HG03135 (cell line): ENCODE measurements at regions not wholly inside any gene's neighbourhood (a gene's known extent, or its start where the extent isn't known, plus 50 kb on each side); places are given as distances from the start of the nearest gene placed in this dataset.
"Not testable (repeated sequence)": the region's sequence is repeated elsewhere in the genome, so short reads cannot be mapped to it uniquely, and the experiment has no call there.

Source experiments
- ATAC-seq: cut with Tn5 transposase; IDR thresholded peaks from one replicate; pipeline ENCODE4 v1.9.1; 2021; ENCODE audit warnings: mild to moderate bottlenecking, moderate library complexity; ENCODE audit not compliant: unreplicated experiment

DNA sequence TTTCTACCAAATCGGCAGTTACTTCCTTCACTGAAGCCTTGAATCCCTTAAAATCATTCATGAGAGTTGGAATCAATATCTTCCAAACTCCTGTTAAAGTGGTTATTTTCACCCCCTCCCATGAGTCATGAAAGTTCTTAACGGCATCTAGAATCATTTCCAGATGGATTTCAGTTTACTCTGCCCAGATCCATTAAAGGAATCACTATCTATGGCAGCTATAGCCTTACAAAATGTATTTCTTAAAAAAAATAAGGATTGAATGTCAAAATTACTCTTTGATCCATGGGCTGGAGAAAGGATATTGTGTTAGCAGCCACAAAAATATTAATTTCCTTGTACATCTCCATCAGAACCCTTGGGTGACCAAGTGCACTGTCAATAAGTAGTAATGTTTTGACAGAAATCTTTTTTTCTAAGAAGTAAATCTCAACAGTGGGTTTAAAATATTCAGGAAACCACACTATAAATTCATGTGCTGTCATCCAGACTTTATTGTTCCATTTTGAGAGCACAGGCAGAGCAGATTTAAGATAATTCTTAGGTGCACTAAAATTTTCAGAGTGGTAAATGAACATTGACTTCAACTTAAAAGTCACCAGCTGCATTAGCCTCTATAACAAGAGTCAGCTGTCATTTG, 767.7 kb downstream of the DTWD2 start:
- no peak for ATAC-seq

DNA sequence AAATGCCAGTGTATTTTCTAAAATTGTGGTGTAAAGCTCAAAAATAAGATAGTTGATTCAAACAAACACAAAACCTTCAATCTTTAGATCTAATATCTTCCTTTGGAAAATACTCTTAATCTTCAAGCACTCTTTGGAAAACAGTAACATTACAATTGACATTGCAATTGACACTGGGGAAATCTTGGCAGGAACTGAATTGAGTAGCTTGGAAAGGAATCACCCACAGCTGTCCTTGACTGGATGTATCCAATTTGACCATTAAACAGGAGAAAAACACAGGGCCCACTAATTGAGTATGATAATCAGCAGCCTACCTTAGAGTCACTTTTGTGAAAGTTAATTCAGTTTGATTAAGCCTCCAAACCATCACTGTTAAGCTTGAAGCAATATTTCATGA, 776.7 kb downstream of the DTWD2 start:
- ATAC-seq, result no peak

DNA sequence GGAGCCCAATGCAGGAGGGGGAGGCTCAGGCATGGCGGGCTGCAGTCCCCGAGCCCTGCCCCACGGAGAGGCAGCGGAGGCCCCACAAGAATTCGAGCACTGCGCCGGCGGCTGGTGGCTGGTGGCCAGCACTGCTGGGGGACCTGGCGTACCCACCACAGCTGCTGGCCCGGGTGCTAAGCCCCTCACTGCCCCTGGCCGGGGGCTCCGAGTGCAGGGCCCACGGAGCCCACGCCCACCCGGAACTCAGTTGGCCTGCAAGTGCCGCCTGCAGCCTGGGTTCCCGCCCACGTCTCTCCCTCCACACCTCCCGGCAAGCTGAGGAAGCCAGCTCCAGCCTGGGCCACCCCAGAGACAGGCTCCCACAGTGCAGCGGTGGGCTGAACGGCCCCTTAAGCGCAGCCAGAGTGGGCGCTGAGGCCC, 780.3 kb downstream of the DTWD2 start:
- ATAC-seq, result no peak

DNA sequence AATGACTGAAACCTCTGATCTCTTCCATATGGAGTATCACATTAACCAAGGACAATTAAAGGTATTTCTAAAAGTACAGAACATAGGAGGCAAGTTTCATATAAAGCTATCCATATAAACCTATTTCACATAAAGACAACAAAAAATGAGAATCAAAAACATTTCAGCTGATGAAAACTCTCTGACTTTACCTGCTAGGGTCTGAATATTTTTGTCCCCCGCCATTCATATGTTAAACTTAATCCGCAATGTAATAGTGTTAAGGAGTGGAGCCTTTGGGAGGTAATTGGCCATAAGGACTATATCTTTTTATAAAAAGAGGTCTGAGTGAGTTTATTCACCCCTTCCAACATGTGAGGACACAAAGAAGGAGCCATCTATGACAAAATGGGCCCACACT, 788.5 kb downstream of the DTWD2 start:
- ATAC-seq, result no peak

DNA sequence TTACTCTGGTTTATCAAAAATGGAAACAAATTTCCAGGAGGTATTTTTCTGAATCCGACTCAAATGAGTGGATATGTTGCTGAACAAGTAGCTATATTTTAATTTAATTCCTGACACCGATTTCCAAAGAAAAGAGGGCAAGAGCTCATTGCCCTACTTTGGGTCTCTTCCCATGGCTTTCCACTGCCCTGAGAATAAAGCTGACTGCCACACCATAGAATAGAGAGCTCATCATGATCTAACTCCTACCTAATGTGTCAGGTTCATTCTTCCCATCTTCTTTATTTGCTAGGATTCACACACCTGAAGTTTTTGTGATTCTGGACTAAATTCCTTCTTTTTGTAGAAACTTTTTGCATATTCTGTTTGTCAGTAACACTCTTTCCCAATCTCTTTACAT, 792.1 kb downstream of the DTWD2 start:
- ATAC-seq, result no peak

DNA sequence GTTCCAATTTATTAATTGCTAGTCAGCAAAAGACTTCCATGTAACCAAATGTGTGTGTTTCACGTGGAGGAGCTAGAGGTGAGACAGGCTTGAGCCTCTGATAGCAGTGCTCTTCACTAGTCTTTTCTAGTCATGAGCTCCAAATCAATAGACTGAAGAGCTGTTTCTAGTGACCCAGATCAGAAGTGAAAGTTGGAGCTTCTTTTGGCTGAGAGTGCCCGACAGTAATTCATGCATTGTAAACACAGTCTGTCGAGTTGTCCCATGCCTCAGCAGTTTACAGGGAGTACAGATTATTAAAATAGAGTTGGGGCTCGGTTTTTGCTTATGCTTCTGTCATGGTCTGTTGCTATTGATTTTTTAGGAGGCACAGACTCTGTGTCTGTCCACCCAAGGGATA, 793.1 kb downstream of the DTWD2 start:
- no peak for ATAC-seq

DNA sequence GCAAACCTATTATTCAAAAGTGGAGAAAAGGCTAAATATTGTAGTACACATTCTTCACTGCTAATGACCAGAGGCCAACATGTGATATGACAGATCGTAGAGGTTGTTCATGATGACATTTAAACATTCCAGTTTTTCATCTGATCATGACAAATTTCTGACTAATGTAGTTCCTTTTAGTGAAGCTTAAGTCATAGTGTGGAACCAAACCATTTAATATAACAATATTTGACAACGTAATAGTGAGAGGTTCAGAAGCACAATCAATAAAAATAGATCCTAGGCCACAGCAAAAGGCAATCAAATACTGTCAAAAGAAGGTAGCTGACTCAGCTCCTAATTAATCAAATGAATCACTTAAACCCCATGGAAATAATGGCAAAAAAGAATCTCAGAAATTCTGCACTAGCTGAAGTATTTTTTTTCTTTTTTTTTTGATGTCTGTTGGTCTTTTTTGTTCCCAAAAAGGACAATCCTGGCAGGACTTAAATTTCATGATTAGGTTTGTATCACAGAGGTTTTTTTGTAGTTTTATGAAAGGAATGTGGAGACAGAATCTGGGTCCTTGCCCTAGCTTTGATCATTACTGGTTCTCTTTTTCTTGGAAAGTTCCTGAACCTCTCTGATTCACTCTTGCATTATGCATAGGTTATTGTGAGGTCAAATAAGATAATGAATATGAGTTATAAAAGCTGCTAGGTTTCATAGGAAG, 795.0 kb downstream of the DTWD2 start:
- no peak for ATAC-seq

DNA sequence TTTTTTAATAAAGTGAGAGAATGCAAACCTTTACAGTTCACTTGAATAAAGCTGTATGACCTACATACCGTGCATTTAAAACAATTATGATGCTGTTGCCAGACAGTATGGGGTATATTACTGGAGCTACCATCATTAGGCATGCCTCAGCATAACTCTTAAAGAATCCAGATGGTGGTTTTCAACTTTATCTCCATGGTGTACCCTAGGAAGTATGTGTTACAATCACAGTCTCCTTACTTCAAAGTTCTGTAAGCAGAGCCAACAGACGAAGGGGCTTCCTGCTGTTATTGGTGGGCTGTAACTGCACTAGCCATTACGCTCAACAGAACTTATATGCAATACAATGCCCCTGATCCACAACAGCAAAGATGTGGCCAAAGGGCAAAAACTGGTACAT, 803.3 kb downstream of the DTWD2 start:
- no peak for ATAC-seq

DNA sequence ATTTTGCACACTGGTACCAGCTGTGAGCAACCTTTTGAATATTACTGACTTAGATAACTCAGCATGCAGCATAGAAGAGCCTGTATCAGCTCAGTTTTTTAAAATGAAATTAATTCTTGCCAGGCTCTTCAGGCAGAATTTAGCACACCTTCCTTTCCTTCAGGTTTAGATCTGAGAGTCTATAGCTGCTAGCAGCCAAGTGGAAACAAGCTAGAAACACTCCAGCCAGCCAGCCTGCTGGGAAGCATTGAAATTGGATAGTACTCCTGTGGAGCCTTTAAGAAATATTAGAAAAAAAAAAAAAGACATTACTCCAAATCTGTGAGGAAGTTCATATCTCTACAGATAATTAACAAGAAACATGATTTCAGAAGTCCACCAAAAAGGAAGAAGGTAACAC, 812.2 kb downstream of the DTWD2 start:
- ATAC-seq, result no peak

DNA sequence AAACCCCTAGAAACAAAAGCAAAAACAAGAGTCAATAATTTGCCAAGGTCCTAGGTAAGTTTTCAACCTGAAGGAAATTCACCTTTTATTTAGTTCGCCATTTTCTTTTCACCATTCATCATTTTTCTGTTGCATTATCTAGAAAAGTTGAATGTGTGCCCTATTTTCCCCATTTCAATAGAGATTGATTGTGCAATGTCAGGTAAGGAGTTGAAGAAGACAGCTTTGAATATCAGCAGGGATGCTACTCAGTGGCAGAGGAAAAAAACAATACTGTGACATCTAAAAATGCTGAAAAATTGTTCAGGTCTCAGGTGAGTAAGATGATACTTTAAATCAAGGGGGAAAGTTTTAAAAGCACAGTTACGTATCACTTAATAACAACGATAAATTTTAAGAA, 813.7 kb downstream of the DTWD2 start:
- no peak for ATAC-seq

DNA sequence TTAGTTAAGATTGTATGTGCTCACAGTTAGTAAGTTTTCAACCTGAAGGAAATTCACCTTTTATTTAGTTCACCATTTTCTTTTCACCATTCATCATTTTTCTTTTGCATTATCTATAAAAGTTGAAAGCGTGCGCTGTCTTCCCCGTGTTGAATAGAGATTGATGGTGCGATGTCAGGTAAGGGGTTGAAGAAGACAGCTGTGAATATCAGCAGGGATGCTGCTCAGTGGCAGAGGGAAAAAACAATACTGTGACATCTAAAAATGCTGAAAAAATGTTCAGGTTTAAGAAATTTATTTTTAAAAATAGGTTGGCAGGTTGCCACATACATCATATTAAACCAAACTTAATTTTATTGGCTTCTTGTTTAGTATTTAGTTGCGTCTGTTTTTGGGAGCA, 815.0 kb downstream of the DTWD2 start:
- ATAC-seq, result no peak

DNA sequence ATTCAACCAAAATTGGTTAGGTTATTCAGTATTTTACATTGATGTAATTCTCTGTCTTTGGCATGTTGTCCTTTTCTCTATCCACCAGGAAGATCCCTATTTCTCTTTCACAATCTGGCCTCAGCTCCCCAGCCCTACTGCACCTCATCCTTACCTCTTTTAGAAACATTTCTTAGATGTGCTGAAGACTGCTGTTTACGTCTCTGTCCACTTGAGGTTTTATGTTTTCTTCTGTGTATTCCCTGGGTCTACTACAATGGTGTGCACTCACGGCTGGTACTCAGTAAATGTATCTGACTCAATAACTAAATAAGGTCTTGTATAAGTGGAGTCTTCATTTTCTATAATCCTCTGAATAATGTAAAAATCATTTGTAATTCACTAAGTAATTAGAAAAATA, 822.7 kb downstream of the DTWD2 start:
- ATAC-seq, result no peak

DNA sequence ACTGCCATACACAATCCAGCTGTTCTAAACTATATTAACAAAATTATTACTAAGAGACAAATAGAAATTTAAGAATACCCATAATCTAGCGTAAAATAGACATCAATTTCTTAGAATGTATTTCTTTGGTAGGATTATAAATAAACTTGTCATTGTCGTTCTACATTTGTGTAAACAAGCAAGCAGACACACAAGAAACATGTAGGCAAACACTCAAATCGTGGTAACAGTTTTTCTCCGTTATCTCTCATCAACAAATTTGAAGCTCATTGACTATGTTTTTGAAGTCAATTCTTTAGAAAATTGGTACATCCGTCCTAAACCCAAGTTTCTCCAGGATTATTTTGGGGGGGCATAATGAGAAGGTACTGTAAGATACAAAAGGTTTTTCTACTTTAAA, 832.2 kb downstream of the DTWD2 start:
- no peak for ATAC-seq

DNA sequence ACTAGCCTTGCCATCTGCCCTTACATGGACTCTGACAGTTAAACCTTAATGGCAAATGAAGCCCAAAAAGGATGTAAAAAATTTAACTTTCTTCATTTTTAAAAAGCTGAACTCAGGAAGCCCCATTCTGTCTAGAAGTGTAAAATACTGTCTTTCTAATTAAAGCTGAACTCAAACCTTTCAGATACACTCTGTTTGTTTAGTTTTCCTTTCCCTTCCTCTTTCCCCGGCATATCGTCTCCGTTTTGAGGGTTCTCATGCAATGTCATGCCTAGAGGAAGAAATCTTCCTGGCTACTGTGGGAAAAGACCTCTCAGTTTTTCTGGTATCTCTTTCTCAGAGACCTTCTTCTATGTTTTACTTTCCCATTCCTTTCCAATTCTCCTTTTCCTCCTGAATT, 841.5 kb downstream of the DTWD2 start:
- no peak for ATAC-seq

DNA sequence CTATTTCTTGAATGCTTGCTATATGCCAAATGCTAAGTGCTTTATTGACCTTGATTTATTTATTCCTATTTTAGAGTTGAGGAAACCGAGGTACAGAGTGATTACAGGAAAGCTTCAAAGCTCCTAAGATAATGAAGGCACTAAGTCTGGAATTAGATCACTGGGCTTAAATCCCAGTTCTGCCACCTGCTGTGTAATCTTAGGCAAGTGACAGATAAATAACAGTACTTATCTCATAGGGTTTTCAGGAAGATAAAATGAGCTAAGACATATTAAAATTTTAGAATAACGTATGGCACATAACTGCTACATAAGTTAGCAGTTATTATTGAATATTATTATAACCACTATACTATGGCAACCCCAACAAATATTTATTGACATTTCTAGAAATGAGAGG, 843.8 kb downstream of the DTWD2 start:
- no peak for ATAC-seq

DNA sequence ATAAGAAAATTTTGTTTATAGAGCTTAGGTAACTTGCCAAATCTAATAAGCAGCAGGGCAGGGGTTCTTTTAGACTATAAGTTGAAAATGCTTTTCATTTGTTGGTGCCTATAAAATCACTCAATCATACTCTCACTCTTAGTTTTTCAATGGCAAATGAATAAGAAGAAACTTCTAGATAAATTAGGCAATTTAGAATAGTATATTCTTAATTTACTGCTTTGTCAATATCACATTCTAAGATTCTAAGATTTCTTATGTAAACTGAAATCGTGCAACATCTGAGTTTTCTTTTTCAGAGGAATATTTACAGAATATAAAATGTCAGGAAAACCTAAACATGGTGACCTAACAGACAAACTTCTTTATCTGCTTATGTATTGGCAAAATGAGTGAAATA, 849.0 kb downstream of the DTWD2 start:
- no peak for ATAC-seq

DNA sequence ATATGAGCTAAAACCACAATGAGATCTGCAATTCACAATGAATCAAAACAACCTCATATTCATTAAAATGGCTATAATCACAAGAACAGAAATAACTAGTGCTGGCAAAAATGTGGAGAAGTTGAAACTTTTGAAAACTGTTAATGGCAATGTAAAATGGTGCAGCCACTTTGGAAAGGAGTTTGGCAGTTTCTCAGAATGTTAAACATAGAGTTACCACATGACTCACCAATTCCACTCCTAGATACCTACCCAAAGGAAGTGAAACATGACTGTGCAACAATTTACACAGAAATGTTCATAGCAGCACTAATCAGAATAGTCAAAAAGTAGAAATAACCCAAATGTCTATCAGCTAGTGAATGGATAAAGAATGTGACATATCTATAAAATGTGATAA, 862.2 kb downstream of the DTWD2 start:
- ATAC-seq, result no peak

DNA sequence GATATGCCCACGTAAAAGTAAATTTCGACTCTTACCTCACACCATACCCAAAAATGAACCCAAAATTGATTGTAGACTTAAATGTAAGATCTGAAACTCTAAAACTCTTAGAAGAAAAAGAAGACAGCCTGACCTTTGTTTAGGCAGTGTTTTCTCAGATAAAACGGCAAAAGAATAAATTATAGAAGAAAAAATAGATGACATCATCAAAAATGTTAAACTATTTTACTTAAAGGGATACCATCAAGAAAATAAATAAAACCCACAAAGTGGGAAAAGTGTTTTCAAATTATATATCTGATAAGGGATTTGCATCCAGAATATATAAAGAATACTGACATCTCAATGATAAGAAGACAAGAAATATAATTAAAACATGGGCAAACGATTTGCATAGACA, 862.7 kb downstream of the DTWD2 start:
- no peak for ATAC-seq

DNA sequence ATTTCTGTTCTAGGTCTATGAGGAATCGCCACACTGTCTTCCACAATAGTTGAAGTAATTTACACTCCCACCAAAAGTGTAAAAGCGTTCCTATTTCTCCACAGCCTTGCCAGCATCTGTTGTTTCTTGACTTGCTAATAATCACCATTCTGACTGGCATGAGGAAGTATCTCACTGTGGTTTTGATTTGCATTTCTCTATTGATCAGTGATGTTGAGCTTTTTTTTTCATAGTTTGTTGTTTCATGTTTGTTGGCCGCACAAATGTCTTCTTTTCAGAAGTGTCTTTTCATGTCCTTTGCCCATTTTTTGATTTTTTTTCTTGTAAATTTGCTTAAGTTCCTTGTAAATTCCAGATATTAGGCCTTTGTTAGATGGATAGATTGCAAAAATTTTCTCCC, 867.1 kb downstream of the DTWD2 start:
- no peak for ATAC-seq

DNA sequence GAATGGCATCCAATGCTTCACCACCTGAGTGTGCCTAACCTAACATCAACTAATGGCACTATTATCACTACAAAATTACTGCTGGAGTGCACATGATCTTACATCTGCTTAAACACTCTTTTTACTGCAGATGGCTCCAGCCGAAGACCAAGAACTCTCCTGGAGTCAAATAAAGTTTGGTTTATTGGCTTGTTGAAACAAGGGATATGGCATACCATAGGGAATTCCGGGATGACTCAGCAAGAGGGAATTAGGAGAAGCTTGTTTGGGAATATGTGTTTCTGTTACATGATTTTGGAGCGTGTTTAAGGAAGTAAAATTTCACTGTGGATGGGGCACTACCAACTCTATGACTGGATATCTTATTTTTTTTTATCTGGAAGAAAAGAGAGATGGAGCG, 872.6 kb downstream of the DTWD2 start:
- ATAC-seq, result no peak

DNA sequence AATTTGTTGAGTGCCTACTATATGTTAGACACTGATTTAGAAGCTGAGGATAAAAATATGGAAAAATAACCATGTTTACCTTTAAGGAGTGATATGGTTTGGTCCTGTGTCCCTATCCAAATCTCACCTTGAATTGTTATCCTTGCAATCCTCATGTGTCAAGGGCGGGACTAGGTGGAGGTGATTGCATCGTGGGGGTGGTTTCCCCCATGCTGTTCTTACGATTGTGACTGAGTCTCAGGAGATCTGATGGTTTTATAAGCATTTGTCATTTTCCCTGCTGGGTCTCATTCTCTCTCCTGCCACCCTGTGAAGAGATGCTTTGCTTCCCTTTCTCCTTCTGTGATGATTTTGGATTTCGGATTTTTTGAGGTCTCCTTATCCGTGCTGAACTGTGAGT, 876.4 kb downstream of the DTWD2 start:
- ATAC-seq, result no peak

DNA sequence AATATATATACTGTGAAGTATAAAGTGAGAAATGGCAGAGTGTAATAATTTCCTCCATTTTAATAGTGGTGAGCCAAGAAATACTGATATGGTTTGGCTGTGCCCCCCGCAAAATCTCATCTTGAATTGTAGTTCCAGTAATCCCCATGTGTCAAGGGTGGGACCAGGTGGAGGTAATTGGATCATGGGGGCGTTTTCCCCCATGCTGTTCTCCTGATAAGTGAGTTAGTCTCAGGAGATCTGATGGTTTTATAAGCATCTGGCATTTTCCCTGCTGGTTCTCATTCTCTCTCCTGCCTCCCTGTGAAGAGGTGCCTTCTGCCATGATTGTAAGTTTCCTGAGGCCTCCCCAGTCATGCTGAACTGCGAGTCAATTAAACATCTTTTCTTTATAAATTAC, 881.1 kb downstream of the DTWD2 start:
- ATAC-seq, result not testable (repeated sequence)

DNA sequence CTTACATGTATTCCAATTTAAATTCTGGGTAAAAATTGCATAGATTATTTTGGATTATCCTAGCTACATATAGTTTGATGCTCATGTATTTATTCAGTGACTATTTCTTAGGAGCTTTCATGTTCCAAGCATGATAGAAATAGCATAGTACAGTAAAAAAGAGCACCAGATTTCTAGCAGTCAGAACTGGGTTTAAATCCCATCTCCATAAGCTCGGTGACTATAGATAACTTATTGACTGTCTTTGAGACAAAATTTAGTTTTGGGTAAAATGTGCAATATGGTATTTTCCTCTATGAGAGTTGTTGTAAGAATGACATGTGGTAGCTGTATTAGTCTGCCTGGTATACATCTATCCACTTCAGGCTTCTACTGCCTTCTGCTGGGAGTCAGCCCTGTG, 889.6 kb downstream of the DTWD2 start:
- no peak for ATAC-seq
